H1 (cell line): ENCODE measurements at regions not wholly inside any gene's neighbourhood (a gene's known extent, or its start where the extent isn't known, plus 50 kb on each side); places are given as distances from the start of the nearest gene placed in this dataset.

Experiments
- CTCF ChIA-PET: fragments of 300-600 bp; sonication (Branson Sonifier 250); formaldehyde crosslinking; loops from one replicate; lab custom pipeline; 2021; ENCODE audit not compliant: partially characterized antibody; lab: Charles Lee
- POLR2A ChIA-PET: fragments of 300-600 bp; sonication (Branson Sonifier 250); formaldehyde crosslinking; loops from one replicate; lab custom pipeline; 2021; ENCODE audit warnings: inconsistent platforms; ENCODE audit not compliant: partially characterized antibody; lab: Charles Lee
- DNase-seq, 2 experiments: peaks; one replicate each; pipeline versions ENCODE4 v3.0.0 to v3.0.0-alpha.2; 2010 to 2022; ENCODE audit warnings: low spot score in 2 of 2, low read depth in 1 of 2, mixed read lengths in 1 of 2
- FAIRE-seq: peaks from 2 replicates; lab custom pipeline; 2011; peaks lifted over from hg19 to GRCh38; lab: Jason Lieb, UNC
- H2AFZ ChIP-seq: 2 replicates; pipeline ENCODE4 v1.8.1; 2012; ENCODE audit warnings: low read length, inconsistent platforms
- H2AK5ac ChIP-seq: 2 replicates; pipeline ENCODE4 v1.6.1; 2013; ENCODE audit warnings: low read depth, low read length
- H2BK120ac ChIP-seq: replicated peaks from 2 replicates; pipeline ENCODE3; 2013; ENCODE audit warnings: low read depth, low read length, inconsistent platforms
- H2BK12ac ChIP-seq: 2 replicates; pipeline ENCODE4 v1.6.1; 2013; ENCODE audit warnings: low read depth, low read length
- H2BK15ac ChIP-seq: 2 replicates; pipeline ENCODE4 v1.6.1; 2013; ENCODE audit warnings: low read length
- H2BK20ac ChIP-seq: 2 replicates; pipeline ENCODE4 v1.6.1; 2013; ENCODE audit warnings: low read length
- H2BK5ac ChIP-seq: 2 replicates; pipeline ENCODE4 v1.6.1; 2013; ENCODE audit warnings: low read depth, low read length
- H3K14ac ChIP-seq: 2 replicates; pipeline ENCODE4 v1.6.1; 2013; ENCODE audit warnings: inconsistent platforms; ENCODE audit not compliant: insufficient read length
- H3K18ac ChIP-seq: 2 replicates; pipeline ENCODE4 v1.6.1; 2013; ENCODE audit warnings: low read length; ENCODE audit errors: extremely low read depth
- H3K23ac ChIP-seq: 2 replicates; pipeline ENCODE4 v1.6.1; 2013; ENCODE audit warnings: inconsistent platforms; ENCODE audit not compliant: insufficient read length
- H3K23me2 ChIP-seq: 2 replicates; pipeline ENCODE4 v1.6.1; 2013; ENCODE audit warnings: low read depth, low read length
- H3K27ac ChIP-seq: 2 replicates; pipeline ENCODE4 v1.6.1; 2011; ENCODE audit warnings: low read depth, low read length, inconsistent platforms
- H3K27me3 ChIP-seq, 4 experiments: replicated peaks in 1 of 4; 1 replicate in 1 of 4; 2 replicates in 3 of 4; pipeline versions ENCODE4 v1.6.1 to v1.8.1; 2011 to 2013; ENCODE audit warnings: low read length in 3 of 4, mild to moderate bottlenecking in 3 of 4, inconsistent platforms in 2 of 4, mixed read lengths in 2 of 4, moderate library complexity in 1 of 4; ENCODE audit not compliant: control insufficient read depth in 3 of 4, insufficient read depth in 3 of 4; ENCODE audit errors: extremely low read depth in 1 of 4
- H3K36me3 ChIP-seq, 4 experiments: 2 replicates each; pipeline versions ENCODE4 v1.6.1 to v1.8.1; 2011 to 2013; ENCODE audit warnings: mild to moderate bottlenecking in 4 of 4, low read length in 3 of 4, moderate library complexity in 2 of 4, control low read depth in 1 of 4, inconsistent platforms in 1 of 4; ENCODE audit not compliant: insufficient read depth in 4 of 4, control insufficient read depth in 2 of 4
- H3K4ac ChIP-seq: replicated peaks from 2 replicates; pipeline ENCODE3; 2013; ENCODE audit warnings: low read length, low read depth, mixed read lengths, inconsistent platforms; ENCODE audit not compliant: insufficient read length
- H3K4me1 ChIP-seq, 4 experiments: replicated peaks in 1 of 4; 1 replicate in 1 of 4; 2 replicates in 3 of 4; pipeline versions ENCODE4 v1.6.1 to v1.8.1; 2011 to 2013; ENCODE audit warnings: low read length in 3 of 4, inconsistent platforms in 2 of 4, mixed read lengths in 1 of 4; ENCODE audit not compliant: insufficient read depth in 4 of 4, control insufficient read depth in 3 of 4
- H3K4me2 ChIP-seq, 2 experiments: 2 replicates each; pipeline versions ENCODE4 v1.6.1 to v1.8.1; 2011 to 2013; ENCODE audit warnings: low read depth in 2 of 2, low read length in 2 of 2, control low read depth in 1 of 2, inconsistent platforms in 1 of 2, mild to moderate bottlenecking in 1 of 2; ENCODE audit not compliant: insufficient read depth in 1 of 2
- H3K4me3 ChIP-seq, 4 experiments: fragments of 200-600, 300-600 bp in 1 of 4; sonication (generic), shearing (Covaris generic), sonication (Bioruptor Twin) in 1 of 4; 2 replicates each; pipeline versions ENCODE4 v1.5.1 to v1.8.1; 2011 to 2016; ENCODE audit warnings: low read length in 4 of 4, low read depth in 3 of 4, control low read depth in 2 of 4, inconsistent platforms in 2 of 4, mild to moderate bottlenecking in 2 of 4, mixed read lengths in 1 of 4, moderate library complexity in 1 of 4; ENCODE audit not compliant: insufficient read depth in 2 of 4; ENCODE audit errors: extremely low read depth in 1 of 4
- H3K56ac ChIP-seq: replicated peaks from 2 replicates; pipeline ENCODE3; 2013; ENCODE audit warnings: low read depth, mild to moderate bottlenecking, mixed read lengths, low read length, inconsistent platforms; ENCODE audit not compliant: insufficient read length
- H3K79me1 ChIP-seq: 2 replicates; pipeline ENCODE4 v1.6.1; 2013; ENCODE audit warnings: low read depth, low read length, control low read depth
- H3K79me2 ChIP-seq, 2 experiments: 2 replicates each; pipeline versions ENCODE4 v1.6.1 to v1.8.1; 2012 to 2013; ENCODE audit warnings: low read length in 2 of 2, mild to moderate bottlenecking in 2 of 2, inconsistent platforms in 1 of 2; ENCODE audit not compliant: insufficient read depth in 2 of 2, control insufficient read depth in 1 of 2
- H3K9ac ChIP-seq, 4 experiments: replicated peaks in 1 of 4; 1 replicate in 1 of 4; 2 replicates in 3 of 4; pipeline versions ENCODE4 v1.6.1 to v1.8.1; 2011 to 2013; ENCODE audit warnings: low read depth in 3 of 4, low read length in 3 of 4, control low read depth in 2 of 4, mild to moderate bottlenecking in 2 of 4, moderate library complexity in 2 of 4, inconsistent platforms in 1 of 4; ENCODE audit errors: extremely low read depth in 1 of 4
- H3K9me3 ChIP-seq, 2 experiments: 2 replicates each; pipeline versions ENCODE4 v1.6.1 to v1.8.1; 2012 to 2013; ENCODE audit warnings: mild to moderate bottlenecking in 2 of 2, moderate library complexity in 2 of 2, control low read depth in 1 of 2, inconsistent platforms in 1 of 2, low read depth in 1 of 2, low read length in 1 of 2, mixed read lengths in 1 of 2; ENCODE audit not compliant: insufficient read depth in 2 of 2
- H4K20me1 ChIP-seq, 2 experiments: replicated peaks in 1 of 2; 2 replicates each; pipeline versions ENCODE3 to v1.8.1; 2011 to 2013; ENCODE audit warnings: inconsistent platforms in 2 of 2, low read length in 2 of 2, mild to moderate bottlenecking in 1 of 2; ENCODE audit not compliant: insufficient read depth in 2 of 2, control insufficient read depth in 1 of 2
- H4K5ac ChIP-seq: 2 replicates; pipeline ENCODE4 v1.6.1; 2013; ENCODE audit warnings: low read length, low read depth, mixed read lengths, inconsistent platforms; ENCODE audit not compliant: insufficient read length
- H4K8ac ChIP-seq: 2 replicates; pipeline ENCODE4 v1.8.0; 2013; ENCODE audit warnings: mild to moderate bottlenecking, moderate library complexity, low read length, inconsistent platforms; ENCODE audit not compliant: insufficient read depth; ENCODE audit errors: extremely low read depth
- H4K91ac ChIP-seq: replicated peaks from 2 replicates; pipeline ENCODE3; 2013; ENCODE audit warnings: low read length, mixed read lengths, inconsistent platforms; ENCODE audit not compliant: insufficient read length
- CBX5 ChIP-seq: fragments of 300-800, 300-1000 bp; sonication (generic); IDR thresholded peaks from 2 replicates; pipeline ENCODE4 v1.7.1; 2016; ENCODE audit warnings: antibody characterized with exemption, low read length, low read depth
- CHD1 ChIP-seq: IDR thresholded peaks from 2 replicates; pipeline ENCODE4 v1.6.1; 2012; ENCODE audit warnings: low read depth, low read length, improper control_type of control experiment
- CHD2 ChIP-seq: IDR thresholded peaks from 2 replicates; pipeline ENCODE4 v1.6.1; 2012; ENCODE audit warnings: low read length, improper control_type of control experiment
- E2F6 ChIP-seq: IDR thresholded peaks from 2 replicates; pipeline ENCODE4 v1.6.1; 2012; ENCODE audit warnings: inconsistent platforms
- GABPA ChIP-seq: IDR thresholded peaks from 2 replicates; pipeline ENCODE4 v1.6.1; 2011; ENCODE audit warnings: mild to moderate bottlenecking, low read length, moderate library complexity, borderline replicate concordance; ENCODE audit not compliant: insufficient read depth
- HDAC2 ChIP-seq, 2 experiments: fragments of 300-600 bp in 1 of 2; sonication (generic) in 1 of 2; IDR thresholded peaks; 2 replicates each; pipeline ENCODE4 v1.6.1; 2011 to 2012; ENCODE audit warnings: low read depth in 2 of 2, low read length in 2 of 2, mild to moderate bottlenecking in 2 of 2, moderate library complexity in 2 of 2, borderline replicate concordance in 1 of 2, inconsistent platforms in 1 of 2
- JUND ChIP-seq: IDR thresholded peaks from 2 replicates; pipeline ENCODE4 v1.6.1; 2011; ENCODE audit warnings: mild to moderate bottlenecking, improper control_type of control experiment, low read length
- PHF8 ChIP-seq: fragments of 200-600 bp; sonication (generic); conservative IDR thresholded peaks from 2 replicates; pipeline ENCODE4 v1.7.1; 2012; ENCODE audit warnings: low read depth, mild to moderate bottlenecking, inconsistent platforms, low read length, moderate library complexity
- SIN3A ChIP-seq, 2 experiments: IDR thresholded peaks in 1 of 2; conservative IDR thresholded peaks in 1 of 2; 2 replicates each; pipeline ENCODE4 v1.6.1; 2011 to 2012; ENCODE audit warnings: low read length in 2 of 2, improper control_type of control experiment in 1 of 2, low read depth in 1 of 2, mild to moderate bottlenecking in 1 of 2
- SIX5 ChIP-seq: IDR thresholded peaks from 2 replicates; pipeline ENCODE4 v1.6.1; 2011; ENCODE audit warnings: mild to moderate bottlenecking, low read depth, low read length
- SP4 ChIP-seq: IDR thresholded peaks from 2 replicates; pipeline ENCODE4 v1.6.1; 2012; ENCODE audit warnings: low read length, inconsistent platforms
- USF2 ChIP-seq: IDR thresholded peaks from 2 replicates; pipeline ENCODE4 v1.6.1; 2011; ENCODE audit warnings: low read length, improper control_type of control experiment
- YY1 ChIP-seq: IDR thresholded peaks from 2 replicates; pipeline ENCODE4 v1.6.1; 2011; ENCODE audit warnings: low read depth, mild to moderate bottlenecking, low read length
- WGBS, 2 experiments: shearing (Covaris generic) in 1 of 2; methylation state at CpG; one replicate each; pipeline versions ENCODE4 v1.1.6 to v1.1.7; 2013 to 2015; ENCODE audit warnings: low lambda C conversion rate in 2 of 2, mixed read lengths in 2 of 2, inconsistent platforms in 1 of 2, low coverage in 1 of 2, missing lambda C conversion rate in 1 of 2; ENCODE audit not compliant: insufficient replicate concordance in 2 of 2, insufficient coverage in 1 of 2, insufficient read length in 1 of 2; ENCODE audit errors: extremely low coverage in 1 of 2, missing lambda C conversion rate in 1 of 2; 5-methylcytosine and 5-hydroxymethylcytosine counted together

- Histone ChIP-seq H3K14ac (no peak overlapping the region), H3K4me3 (no peak overlapping the region), H4K8ac (no peak overlapping the region), H3K4ac (no peak overlapping the region), H3K56ac (no peak overlapping the region), H4K91ac (no peak overlapping the region), H3K9me3 (no peaks in the 10 kb centered on the region), H3K4me1 (no peaks in the 10 kb centered on the region), H2BK20ac (no peak overlapping the region), H3K23me2 (no peaks in the 10 kb centered on the region), H2BK5ac (no peak overlapping the region), H4K20me1 (no peaks in the 10 kb centered on the region), H3K36me3 (no peaks in the 10 kb centered on the region), H3K9ac (no peak overlapping the region), H3K18ac (no peak overlapping the region), H2BK12ac (no peak overlapping the region), H3K79me2 (no peaks in the 10 kb centered on the region), H2BK15ac (no peak overlapping the region), H2AFZ (no peak overlapping the region), H2BK120ac (no peak overlapping the region), H2AK5ac (no peak overlapping the region), H3K27ac (no peak overlapping the region), H3K79me1 (no peaks in the 10 kb centered on the region), H3K4me2 (no peak overlapping the region), H4K5ac (no peak overlapping the region), H3K27me3 (no peaks in the 10 kb centered on the region), H3K23ac (no peak overlapping the region)
- ChIA-PET CTCF (interaction anchor here (0.9 kb wide), 1 partner anchor 38 kb away, joined by 3 read pairs; no protein-coding TSS in a partner anchor), POLR2A (no interaction called here)
- DNase-seq = no peak
- 87% methylated on average over 2 of the region's 2 CpGs; no CpG with 5 or more reads in 1 of the 2 experiments for WGBS, 2 experiments
- no peak for FAIRE-seq
- TF ChIP-seq JUND = no peak
- no peak for TF ChIP-seq SP4
- TF ChIP-seq USF2 = no peak
- no peak for TF ChIP-seq E2F6
- TF ChIP-seq SIX5 = no peak
- TF ChIP-seq PHF8 = no peak
- no peak for TF ChIP-seq YY1
- no peak for TF ChIP-seq CBX5
- no peak for TF ChIP-seq SIN3A (conservative IDR thresholded peaks at IDR 0.05 in 1 of 2, IDR thresholded peaks at IDR 0.05 in 1 of 2; ENCODE audit: low read depth in 1 of 2, low read length in 2 of 2)
- TF ChIP-seq CHD1 = no peak
- no peak for TF ChIP-seq CHD2
- TF ChIP-seq GABPA = no peak
- no peak for TF ChIP-seq HDAC2 (IDR thresholded peaks at IDR 0.05; ENCODE audit: borderline replicate concordance in 1 of 2, low read depth in 2 of 2, low read length in 2 of 2)
Measured at GRCh38 chr4:96316776-96317175, 476.9 kb downstream of the PDHA2 start.
